ENCODE measurements at regions not wholly inside any gene's neighbourhood (a gene's known extent, or its start where the extent isn't known, plus 50 kb on each side); places are given as distances from the start of the nearest gene placed in this dataset.

DNA sequence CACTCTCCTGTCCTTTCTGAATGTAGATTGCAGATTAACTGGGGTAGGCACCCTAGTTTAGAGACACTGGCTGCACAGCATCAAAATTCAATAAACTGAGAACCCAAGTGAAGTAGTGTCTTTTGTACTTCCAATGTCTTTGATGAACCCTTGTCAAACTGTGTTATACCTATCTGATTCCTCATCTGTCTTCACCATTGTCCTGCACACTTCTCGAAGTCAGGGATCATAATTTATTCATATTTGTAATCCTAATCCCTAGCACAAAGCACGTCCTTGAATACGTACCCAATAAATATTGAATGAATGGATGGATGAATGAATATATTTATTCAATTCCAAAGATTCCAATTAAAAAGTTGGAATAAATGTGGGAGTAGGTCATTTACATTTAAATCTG, 256.6 kb upstream of the PTBP2 start (continued):
- no peak for TF ChIP-seq ZNF781 (CRISPR knock-in tag; IDR thresholded peaks at IDR 0.05; ENCODE audit: borderline replicate concordance, not compliant biosample characterization)
- TF ChIP-seq, protein P1, sequence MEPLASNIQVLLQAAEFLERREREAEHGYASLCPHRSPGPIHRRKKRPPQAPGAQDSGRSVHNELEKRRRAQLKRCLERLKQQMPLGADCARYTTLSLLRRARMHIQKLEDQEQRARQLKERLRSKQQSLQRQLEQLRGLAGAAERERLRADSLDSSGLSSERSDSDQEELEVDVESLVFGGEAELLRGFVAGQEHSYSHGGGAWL (CRISPR knock-in tag; IDR thresholded peaks at IDR 0.05) = no peak
- no peak for TF ChIP-seq FOXM1 (CRISPR knock-in tag; IDR thresholded peaks at IDR 0.05)
- no peak for TF ChIP-seq NFKB2 (CRISPR knock-in tag; IDR thresholded peaks at IDR 0.05; ENCODE audit: borderline replicate concordance)
- TF ChIP-seq SP140L (CRISPR knock-in tag; IDR thresholded peaks at IDR 0.05; ENCODE audit: borderline replicate concordance) = no peak

DNA sequence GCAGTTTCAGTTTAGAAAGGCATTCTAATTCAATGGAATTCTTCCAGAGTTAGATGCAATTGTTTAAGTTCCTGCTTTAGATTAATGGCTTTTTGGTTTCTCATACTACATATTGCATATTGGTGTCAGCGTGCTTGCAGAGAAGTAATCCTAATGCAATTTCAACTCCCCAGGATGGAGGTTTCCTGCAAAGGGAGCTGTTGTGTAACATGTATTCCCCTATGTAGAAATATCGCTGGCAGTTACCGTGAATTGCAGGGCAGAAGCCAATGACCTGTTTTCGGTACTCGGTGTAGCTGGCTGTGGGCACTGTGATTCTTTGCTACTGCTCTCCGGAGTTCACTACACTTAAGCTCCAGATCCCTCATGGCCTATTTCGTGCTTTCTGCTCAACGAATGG, 256.1 kb upstream of the PTBP2 start:
- no peak overlapping the region for H3K4me2 ChIP-seq (ENCODE audit: low read depth, low read length)
- 5% methylated on average over 8 of the region's 8 CpGs for WGBS (ENCODE audit: low lambda C conversion rate)
- no peak overlapping the region for H3K4me3 ChIP-seq (replicated peaks in 1 of 3; ENCODE audit: insufficient read depth in 1 of 3, low read depth in 2 of 3, low read length in 3 of 3)
- no peaks in the 10 kb centered on the region for H3K4me1 ChIP-seq (ENCODE audit: insufficient read depth, low read length)
- no peaks in the 10 kb centered on the region for H3K9me3 ChIP-seq (ENCODE audit: low read length)
- H3K27ac ChIP-seq (ENCODE audit: extremely low read length, insufficient read depth, low read length) = no peak overlapping the region
- no TSS peak for BruUV-seq (replicated peaks)
- no peaks in the 10 kb centered on the region for H3K36me3 ChIP-seq (replicated peaks in 1 of 2; ENCODE audit: control insufficient read depth in 1 of 2, insufficient read depth in 2 of 2, low read length in 2 of 2)
- no peaks in the 10 kb centered on the region for H3K79me2 ChIP-seq (ENCODE audit: insufficient read depth, low read length)
- ChIA-PET POLR2A (no interaction called here), CTCF (ENCODE audit: low intra/inter-chr PET ratio, low total read pairs) (no interaction called here)
- in situ Hi-C loops (cut with HindIII; ENCODE audit: extremely low pct_ligation_motif_present, low pct_unique_long_range_greater_than_20kb) = no loop called here
- no peak for ATAC-seq
- no peaks in the 10 kb centered on the region for H3K27me3 ChIP-seq (ENCODE audit: control insufficient read depth in 1 of 2, insufficient read depth in 2 of 2, low read length in 2 of 2)
- FAIRE-seq = no peak
- no peak overlapping the region for H2AFZ ChIP-seq (ENCODE audit: low read length)
- DNase-seq (ENCODE audit: low spot score) = no peak
- no peak overlapping the region for H3K9ac ChIP-seq (ENCODE audit: insufficient read depth, low read depth, low read length)
- no peaks in the 10 kb centered on the region for H4K20me1 ChIP-seq (ENCODE audit: insufficient read depth, low read length)
- intact Hi-C loops (cut with micrococcal nuclease; ENCODE audit: unreplicated experiment) = no loop called here
- TF ChIP-seq ZFP37 (CRISPR knock-in tag; IDR thresholded peaks at IDR 0.05; ENCODE audit: borderline replicate concordance) (no peak), HDAC6 (IDR thresholded peaks at IDR 0.05; ENCODE audit: low read depth, low read length) (no peak), JARID2 (CRISPR knock-in tag; IDR thresholded peaks at IDR 0.05; ENCODE audit: insufficient replicate concordance) (no peak), ZNF468 (CRISPR knock-in tag; IDR thresholded peaks at IDR 0.05) (no peak), REPIN1 (CRISPR knock-in tag; IDR thresholded peaks at IDR 0.05; ENCODE audit: borderline replicate concordance, low read depth) (no peak), MAF1 (CRISPR knock-in tag; IDR thresholded peaks at IDR 0.05; ENCODE audit: borderline replicate concordance) (no peak), NBN (conservative IDR thresholded peaks at IDR 0.05) (no peak), ZNF12 (CRISPR knock-in tag; IDR thresholded peaks at IDR 0.05) (no peak), ZNF570 (CRISPR knock-in tag; IDR thresholded peaks at IDR 0.05; ENCODE audit: borderline replicate concordance) (no peak)
- TF ChIP-seq, protein P2, sequence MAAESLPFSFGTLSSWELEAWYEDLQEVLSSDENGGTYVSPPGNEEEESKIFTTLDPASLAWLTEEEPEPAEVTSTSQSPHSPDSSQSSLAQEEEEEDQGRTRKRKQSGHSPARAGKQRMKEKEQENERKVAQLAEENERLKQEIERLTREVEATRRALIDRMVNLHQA (CRISPR knock-in tag; IDR thresholded peaks at IDR 0.05) = no peak
- TF ChIP-seq, protein P3, sequence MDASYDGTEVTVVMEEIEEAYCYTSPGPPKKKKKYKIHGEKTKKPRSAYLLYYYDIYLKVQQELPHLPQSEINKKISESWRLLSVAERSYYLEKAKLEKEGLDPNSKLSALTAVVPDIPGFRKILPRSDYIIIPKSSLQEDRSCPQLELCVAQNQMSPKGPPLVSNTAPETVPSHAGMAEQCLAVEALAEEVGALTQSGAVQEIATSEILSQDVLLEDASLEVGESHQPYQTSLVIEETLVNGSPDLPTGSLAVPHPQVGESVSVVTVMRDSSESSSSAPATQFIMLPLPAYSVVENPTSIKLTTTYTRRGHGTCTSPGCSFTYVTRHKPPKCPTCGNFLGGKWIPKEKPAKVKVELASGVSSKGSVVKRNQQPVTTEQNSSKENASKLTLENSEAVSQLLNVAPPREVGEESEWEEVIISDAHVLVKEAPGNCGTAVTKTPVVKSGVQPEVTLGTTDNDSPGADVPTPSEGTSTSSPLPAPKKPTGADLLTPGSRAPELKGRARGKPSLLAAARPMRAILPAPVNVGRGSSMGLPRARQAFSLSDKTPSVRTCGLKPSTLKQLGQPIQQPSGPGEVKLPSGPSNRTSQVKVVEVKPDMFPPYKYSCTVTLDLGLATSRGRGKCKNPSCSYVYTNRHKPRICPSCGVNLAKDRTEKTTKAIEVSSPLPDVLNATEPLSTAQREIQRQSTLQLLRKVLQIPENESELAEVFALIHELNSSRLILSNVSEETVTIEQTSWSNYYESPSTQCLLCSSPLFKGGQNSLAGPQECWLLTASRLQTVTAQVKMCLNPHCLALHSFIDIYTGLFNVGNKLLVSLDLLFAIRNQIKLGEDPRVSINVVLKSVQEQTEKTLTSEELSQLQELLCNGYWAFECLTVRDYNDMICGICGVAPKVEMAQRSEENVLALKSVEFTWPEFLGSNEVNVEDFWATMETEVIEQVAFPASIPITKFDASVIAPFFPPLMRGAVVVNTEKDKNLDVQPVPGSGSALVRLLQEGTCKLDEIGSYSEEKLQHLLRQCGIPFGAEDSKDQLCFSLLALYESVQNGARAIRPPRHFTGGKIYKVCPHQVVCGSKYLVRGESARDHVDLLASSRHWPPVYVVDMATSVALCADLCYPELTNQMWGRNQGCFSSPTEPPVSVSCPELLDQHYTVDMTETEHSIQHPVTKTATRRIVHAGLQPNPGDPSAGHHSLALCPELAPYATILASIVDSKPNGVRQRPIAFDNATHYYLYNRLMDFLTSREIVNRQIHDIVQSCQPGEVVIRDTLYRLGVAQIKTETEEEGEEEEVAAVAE (CRISPR knock-in tag; IDR thresholded peaks at IDR 0.05; ENCODE audit: borderline replicate concordance) = no peak
- TF ChIP-seq, protein P4, sequence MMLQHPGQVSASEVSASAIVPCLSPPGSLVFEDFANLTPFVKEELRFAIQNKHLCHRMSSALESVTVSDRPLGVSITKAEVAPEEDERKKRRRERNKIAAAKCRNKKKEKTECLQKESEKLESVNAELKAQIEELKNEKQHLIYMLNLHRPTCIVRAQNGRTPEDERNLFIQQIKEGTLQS (CRISPR knock-in tag; IDR thresholded peaks at IDR 0.05) = no peak
